ENCODE measurements at regions not wholly inside any gene's neighbourhood (a gene's known extent, or its start where the extent isn't known, plus 50 kb on each side); places are given as distances from the start of the nearest gene placed in this dataset.

DNA sequence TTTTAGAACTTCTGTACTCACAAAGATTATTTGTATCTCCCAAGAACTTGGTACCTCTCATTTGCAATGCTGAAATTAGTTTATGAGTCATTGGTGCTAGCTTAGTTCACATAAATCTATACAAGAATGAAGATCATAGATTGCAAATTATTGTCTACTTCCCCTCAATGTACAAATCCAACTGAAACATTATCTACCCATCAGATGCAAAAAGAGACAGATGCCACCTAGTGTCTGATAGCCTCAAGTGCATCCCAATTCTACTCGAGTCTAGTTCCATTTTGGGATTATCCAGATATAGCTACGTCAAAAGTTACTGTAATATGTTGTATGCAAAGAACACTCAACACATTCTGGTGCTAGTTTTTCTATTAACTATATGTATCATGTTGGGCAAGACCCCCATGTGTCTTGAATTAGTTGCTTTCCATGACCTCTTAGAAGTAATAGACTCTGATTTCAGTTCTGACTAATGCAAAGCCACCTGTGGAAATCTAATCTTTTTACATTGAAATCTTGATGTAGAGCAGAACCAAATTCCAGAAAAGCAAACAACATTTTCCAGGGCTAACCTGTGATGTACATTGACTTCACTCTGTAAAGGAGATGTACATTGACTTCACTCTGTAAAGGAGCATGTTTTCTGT lies 210.0 kb downstream of the RBM43 start:
- TF ChIP-seq, protein P1, sequence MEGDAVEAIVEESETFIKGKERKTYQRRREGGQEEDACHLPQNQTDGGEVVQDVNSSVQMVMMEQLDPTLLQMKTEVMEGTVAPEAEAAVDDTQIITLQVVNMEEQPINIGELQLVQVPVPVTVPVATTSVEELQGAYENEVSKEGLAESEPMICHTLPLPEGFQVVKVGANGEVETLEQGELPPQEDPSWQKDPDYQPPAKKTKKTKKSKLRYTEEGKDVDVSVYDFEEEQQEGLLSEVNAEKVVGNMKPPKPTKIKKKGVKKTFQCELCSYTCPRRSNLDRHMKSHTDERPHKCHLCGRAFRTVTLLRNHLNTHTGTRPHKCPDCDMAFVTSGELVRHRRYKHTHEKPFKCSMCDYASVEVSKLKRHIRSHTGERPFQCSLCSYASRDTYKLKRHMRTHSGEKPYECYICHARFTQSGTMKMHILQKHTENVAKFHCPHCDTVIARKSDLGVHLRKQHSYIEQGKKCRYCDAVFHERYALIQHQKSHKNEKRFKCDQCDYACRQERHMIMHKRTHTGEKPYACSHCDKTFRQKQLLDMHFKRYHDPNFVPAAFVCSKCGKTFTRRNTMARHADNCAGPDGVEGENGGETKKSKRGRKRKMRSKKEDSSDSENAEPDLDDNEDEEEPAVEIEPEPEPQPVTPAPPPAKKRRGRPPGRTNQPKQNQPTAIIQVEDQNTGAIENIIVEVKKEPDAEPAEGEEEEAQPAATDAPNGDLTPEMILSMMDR (IDR thresholded peaks at IDR 0.05) = peak; percentile 77; the same call in 1 of the 2 replicates
- TF ChIP-seq POLR2AphosphoS5 (IDR thresholded peaks at IDR 0.05; ENCODE audit: low read depth, low read length) (no peak), TCF7L2 (IDR thresholded peaks at IDR 0.05; ENCODE audit: low read depth, low read length) (no peak)
